ENCODE measurements at regions not wholly inside any gene's neighbourhood (a gene's known extent, or its start where the extent isn't known, plus 50 kb on each side); places are given as distances from the start of the nearest gene placed in this dataset.

GRCh38 chr18:49709347-49709690 is 104.0 kb downstream of the ACAA2 start:
- Histone ChIP-seq H3K9me3 (ENCODE audit: insufficient read depth, low read length) (no peaks in the 10 kb centered on the region), H3K27ac (ENCODE audit: low read depth, low read length) (no peak overlapping the region), H3K9me2 (replicated peaks; ENCODE audit: insufficient read depth, low read length) (no peaks in the 10 kb centered on the region), H3F3A (ENCODE audit: insufficient read depth) (no peaks in the 10 kb centered on the region), H3K4me3 (ENCODE audit: insufficient read depth, low read length, poor library complexity, severe bottlenecking) (no peak overlapping the region), H3K27me3 (ENCODE audit: low read length) (no peaks in the 10 kb centered on the region), H2AFZ (ENCODE audit: low read depth, low read length, severe bottlenecking) (no peak overlapping the region), H3K36me3 (ENCODE audit: low read length) (no peaks in the 10 kb centered on the region), H3K79me2 (ENCODE audit: insufficient read depth, low read length) (no peaks in the 10 kb centered on the region), H3K9ac (ENCODE audit: low read length) (no peak overlapping the region), H4K20me1 (ENCODE audit: low read depth, low read length) (no peaks in the 10 kb centered on the region), H3K4me2 (ENCODE audit: low read depth, low read length, poor library complexity, severe bottlenecking) (no peak overlapping the region)
- TF ChIP-seq CTCF (IDR thresholded peaks at IDR 0.05; ENCODE audit: insufficient read depth, low read length, poor library complexity, severe bottlenecking), result no peak
- no peak for TF ChIP-seq EZH2phosphoT487 (conservative IDR thresholded peaks at IDR 0.05; ENCODE audit: low read length)

- H3K27me3 ChIP-seq (ENCODE audit: low read length), result no peaks in the 10 kb centered on the region
- no peak overlapping the region for H3K9ac ChIP-seq (ENCODE audit: low read length)
- TF ChIP-seq EZH2phosphoT487 (conservative IDR thresholded peaks at IDR 0.05; ENCODE audit: low read length) (no peak), CTCF (IDR thresholded peaks at IDR 0.05; ENCODE audit: insufficient read depth, low read length, poor library complexity, severe bottlenecking) (no peak)
- H3K79me2 ChIP-seq (ENCODE audit: insufficient read depth, low read length), result no peaks in the 10 kb centered on the region
- no peak overlapping the region for H2AFZ ChIP-seq (ENCODE audit: low read depth, low read length, severe bottlenecking)
- H3K36me3 ChIP-seq (ENCODE audit: low read length), result no peaks in the 10 kb centered on the region
- H3K9me2 ChIP-seq (replicated peaks; ENCODE audit: insufficient read depth, low read length), result no peaks in the 10 kb centered on the region
- H4K20me1 ChIP-seq (ENCODE audit: low read depth, low read length), result no peaks in the 10 kb centered on the region
- H3K4me3 ChIP-seq (ENCODE audit: insufficient read depth, low read length, poor library complexity, severe bottlenecking), result no peak overlapping the region
- no peaks in the 10 kb centered on the region for H3K9me3 ChIP-seq (ENCODE audit: insufficient read depth, low read length)
- H3K27ac ChIP-seq (ENCODE audit: low read depth, low read length), result no peak overlapping the region
- no peaks in the 10 kb centered on the region for H3F3A ChIP-seq (ENCODE audit: insufficient read depth)
- H3K4me2 ChIP-seq (ENCODE audit: low read depth, low read length, poor library complexity, severe bottlenecking), result no peak overlapping the region
Observed at GRCh38 chr18:49708662-49709346, 104.5 kb downstream of the ACAA2 start.

- Histone ChIP-seq H3K4me3 (ENCODE audit: insufficient read depth, low read length, poor library complexity, severe bottlenecking) (no peak overlapping the region), H3K9me3 (ENCODE audit: insufficient read depth, low read length) (no peaks in the 10 kb centered on the region), H3K27ac (ENCODE audit: low read depth, low read length) (no peak overlapping the region), H3K4me2 (ENCODE audit: low read depth, low read length, poor library complexity, severe bottlenecking) (no peak overlapping the region), H3K27me3 (ENCODE audit: low read length) (no peaks in the 10 kb centered on the region), H3K79me2 (ENCODE audit: insufficient read depth, low read length) (no peaks in the 10 kb centered on the region), H2AFZ (ENCODE audit: low read depth, low read length, severe bottlenecking) (no peak overlapping the region), H3F3A (ENCODE audit: insufficient read depth) (no peaks in the 10 kb centered on the region), H3K9ac (ENCODE audit: low read length) (no peak overlapping the region), H3K9me2 (replicated peaks; ENCODE audit: insufficient read depth, low read length) (no peaks in the 10 kb centered on the region), H3K36me3 (ENCODE audit: low read length) (no peaks in the 10 kb centered on the region), H4K20me1 (ENCODE audit: low read depth, low read length) (no peaks in the 10 kb centered on the region)
- TF ChIP-seq CTCF (IDR thresholded peaks at IDR 0.05; ENCODE audit: insufficient read depth, low read length, poor library complexity, severe bottlenecking), result no peak
- no peak for TF ChIP-seq EZH2phosphoT487 (conservative IDR thresholded peaks at IDR 0.05; ENCODE audit: low read length)
Observed at GRCh38 chr18:49707599-49707998, 105.7 kb downstream of the ACAA2 start.

All from SU-DHL-6 (cell line).